Panc1 (cell line): ENCODE measurements at regions not wholly inside any gene's neighbourhood (a gene's known extent, or its start where the extent isn't known, plus 50 kb on each side); places are given as distances from the start of the nearest gene placed in this dataset.

Experiments used
- REST ChIP-seq, 2 experiments: IDR thresholded peaks; 2 replicates each; pipeline ENCODE4 v1.6.1; 2011 to 2012; ENCODE audit warnings: low read depth in 2 of 2, control low read depth in 1 of 2, low read length in 1 of 2, mild to moderate bottlenecking in 1 of 2, moderate library complexity in 1 of 2; ENCODE audit not compliant: insufficient read depth in 1 of 2
- SIN3A ChIP-seq: IDR thresholded peaks from 2 replicates; pipeline ENCODE4 v1.6.1; 2012; ENCODE audit warnings: low read depth, mild to moderate bottlenecking, low read length, moderate library complexity, borderline replicate concordance; ENCODE audit not compliant: insufficient read depth
- TF ChIP-seq, protein P1 (sequence below): fragments of 450-650 bp; IDR thresholded peaks from 2 replicates; pipeline ENCODE4 v1.5.1; 2017; ENCODE audit warnings: mild to moderate bottlenecking

DNA sequence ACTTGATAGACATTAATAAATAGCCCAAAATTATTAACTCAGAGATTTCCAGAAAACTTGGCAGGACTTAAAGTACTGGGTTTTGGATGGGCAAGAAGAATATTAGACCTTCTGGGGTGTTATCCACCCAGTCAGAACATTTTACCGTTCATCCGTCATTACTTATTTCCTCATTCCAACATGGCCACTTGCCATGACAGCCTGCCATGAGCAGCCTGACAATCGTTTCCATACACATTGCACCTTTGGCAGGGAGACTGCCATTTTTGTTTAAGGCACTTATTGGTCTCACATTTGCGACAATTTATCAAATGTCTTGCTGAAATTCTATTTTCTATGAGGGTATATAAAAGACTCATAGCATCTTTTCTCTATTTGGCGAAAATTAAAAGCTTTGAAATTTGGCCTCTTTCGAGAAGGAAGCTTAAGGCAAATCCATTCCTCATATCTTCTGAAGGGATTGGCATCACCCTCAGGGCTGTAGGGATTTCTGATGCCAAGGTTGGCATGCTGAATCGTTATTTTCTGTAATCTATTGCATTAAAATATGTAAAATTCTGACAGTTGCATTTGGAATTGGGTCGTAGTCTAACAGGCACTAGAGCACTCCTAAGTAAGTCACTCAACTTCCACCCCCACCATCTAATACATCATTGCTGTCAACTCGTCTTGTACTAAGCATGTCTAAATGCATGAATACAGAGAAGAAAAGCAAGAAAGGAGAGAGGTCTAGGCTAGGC, 406.3 kb upstream of the PIK3C3 start:
- TF ChIP-seq, protein P1, sequence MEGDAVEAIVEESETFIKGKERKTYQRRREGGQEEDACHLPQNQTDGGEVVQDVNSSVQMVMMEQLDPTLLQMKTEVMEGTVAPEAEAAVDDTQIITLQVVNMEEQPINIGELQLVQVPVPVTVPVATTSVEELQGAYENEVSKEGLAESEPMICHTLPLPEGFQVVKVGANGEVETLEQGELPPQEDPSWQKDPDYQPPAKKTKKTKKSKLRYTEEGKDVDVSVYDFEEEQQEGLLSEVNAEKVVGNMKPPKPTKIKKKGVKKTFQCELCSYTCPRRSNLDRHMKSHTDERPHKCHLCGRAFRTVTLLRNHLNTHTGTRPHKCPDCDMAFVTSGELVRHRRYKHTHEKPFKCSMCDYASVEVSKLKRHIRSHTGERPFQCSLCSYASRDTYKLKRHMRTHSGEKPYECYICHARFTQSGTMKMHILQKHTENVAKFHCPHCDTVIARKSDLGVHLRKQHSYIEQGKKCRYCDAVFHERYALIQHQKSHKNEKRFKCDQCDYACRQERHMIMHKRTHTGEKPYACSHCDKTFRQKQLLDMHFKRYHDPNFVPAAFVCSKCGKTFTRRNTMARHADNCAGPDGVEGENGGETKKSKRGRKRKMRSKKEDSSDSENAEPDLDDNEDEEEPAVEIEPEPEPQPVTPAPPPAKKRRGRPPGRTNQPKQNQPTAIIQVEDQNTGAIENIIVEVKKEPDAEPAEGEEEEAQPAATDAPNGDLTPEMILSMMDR: no peak
- TF ChIP-seq REST (IDR thresholded peaks at IDR 0.05; ENCODE audit: insufficient read depth in 1 of 2, low read depth in 2 of 2, low read length in 1 of 2) (no peak), SIN3A (no peak)
